K562 (cell line): ENCODE measurements at regions not wholly inside any gene's neighbourhood (a gene's known extent, or its start where the extent isn't known, plus 50 kb on each side); places are given as distances from the start of the nearest gene placed in this dataset.

Experiments used
- ATAC-seq: fragments of 200-7000 bp; cut with Tn5 transposase; 3 replicates; pipeline ENCODE4 v1.9.1; 2020; ENCODE audit warnings: moderate library complexity
- BruUV-seq: library from RNA; stranded (reverse); fragments of 400-500 nt; replicated peaks from 2 replicates; lab custom pipeline; 2021; lab: Mats Ljungman, UMichigan
- CTCF ChIA-PET: fragments of 300-600 bp; formaldehyde crosslinking; extraction: SDS; loops from one replicate; lab custom pipeline; 2021; ENCODE audit warnings: low intra/inter-chr PET ratio; lab: Yijun Ruan, JAX
- POLR2A ChIA-PET: fragments of 300-600, 350-650 bp; sonication (Branson Sonifier 250); formaldehyde crosslinking; extraction: SDS; loops from one replicate; lab custom pipeline; 2021; ENCODE audit warnings: antibody characterized with exemption, inconsistent platforms; lab: Yijun Ruan, JAX
- DNase-seq, 4 experiments: peaks; one replicate each; pipeline versions ENCODE4 v3.0.0 to v3.0.0-alpha.2; 2011 to 2018; ENCODE audit warnings: low spot score in 3 of 4, mixed read lengths in 3 of 4; ENCODE audit errors: extremely low read depth in 1 of 4
- FAIRE-seq: peaks from 2 replicates; lab custom pipeline; 2011; peaks lifted over from hg19 to GRCh38; lab: Jason Lieb, UNC
- H2AFZ ChIP-seq: 2 replicates; pipeline ENCODE4 v1.6.0; 2011; ENCODE audit warnings: low read depth, low read length, control low read depth, inconsistent platforms
- H3K27ac ChIP-seq: fragments of 200-600 bp; 3 replicates; pipeline ENCODE4 v1.8.0; 2011; ENCODE audit warnings: low read depth, mild to moderate bottlenecking, control low read depth, inconsistent platforms, low read length, moderate library complexity, mixed read lengths; ENCODE audit errors: extremely low read depth
- H3K27me3 ChIP-seq, 2 experiments: fragments of 300-600 bp in 1 of 2; 2 replicates in 1 of 2; 3 replicates in 1 of 2; pipeline versions ENCODE4 v1.6.0 to v1.8.0; 2011; ENCODE audit warnings: inconsistent platforms in 2 of 2, low read length in 2 of 2, mild to moderate bottlenecking in 1 of 2, mixed read lengths in 1 of 2, moderate library complexity in 1 of 2; ENCODE audit not compliant: control insufficient read depth in 2 of 2, insufficient read depth in 2 of 2
- H3K36me3 ChIP-seq: fragments of 300-600 bp; 3 replicates; pipeline ENCODE4 v1.8.0; 2011; ENCODE audit warnings: mild to moderate bottlenecking, low read length, inconsistent platforms; ENCODE audit not compliant: control insufficient read depth, insufficient read depth
- H3K4me1 ChIP-seq, 2 experiments: fragments of 200-600 bp in 1 of 2; replicated peaks in 1 of 2; 2 replicates in 1 of 2; 3 replicates in 1 of 2; pipeline versions ENCODE4 v1.5.1 to v1.8.0; 2011; ENCODE audit warnings: inconsistent platforms in 2 of 2, low read length in 2 of 2, mild to moderate bottlenecking in 1 of 2, mixed read lengths in 1 of 2, moderate library complexity in 1 of 2; ENCODE audit not compliant: control insufficient read depth in 2 of 2, insufficient read depth in 2 of 2
- H3K4me2 ChIP-seq: 2 replicates; pipeline ENCODE4 v1.6.1; 2011; ENCODE audit warnings: low read length, control low read depth, inconsistent platforms, mixed read lengths; ENCODE audit not compliant: insufficient read depth
- H3K4me3 ChIP-seq: fragments of 200-600 bp; sonication (generic), shearing (Covaris generic); 2 replicates; pipeline ENCODE4 v1.5.1; 2016; ENCODE audit warnings: control low read depth, inconsistent platforms
- H3K79me2 ChIP-seq: fragments of 200-600 bp; 3 replicates; pipeline ENCODE4 v1.8.0; 2011; ENCODE audit warnings: low read length, inconsistent platforms; ENCODE audit not compliant: control insufficient read depth, insufficient read depth
- H3K9ac ChIP-seq, 2 experiments: 2 replicates each; pipeline versions ENCODE4 v1.6.0 to v1.6.1; 2011; ENCODE audit warnings: low read depth in 2 of 2, low read length in 2 of 2, control low read depth in 1 of 2, inconsistent platforms in 1 of 2, mild to moderate bottlenecking in 1 of 2, mixed read lengths in 1 of 2; ENCODE audit not compliant: insufficient read depth in 1 of 2
- H3K9me1 ChIP-seq: one replicate; pipeline ENCODE4 v1.6.0; 2011; ENCODE audit warnings: inconsistent platforms, mild to moderate bottlenecking, low read length, moderate library complexity; ENCODE audit not compliant: control insufficient read depth, insufficient read depth
- H3K9me3 ChIP-seq: replicated peaks from 2 replicates; pipeline ENCODE4 v1.5.1; 2011; ENCODE audit warnings: low read depth, low read length, inconsistent platforms; ENCODE audit not compliant: control insufficient read depth, insufficient read depth
- H4K20me1 ChIP-seq: replicated peaks from 2 replicates; pipeline ENCODE4 v1.6.1; 2011; ENCODE audit warnings: low read length, inconsistent platforms, mixed read lengths; ENCODE audit not compliant: control insufficient read depth, insufficient read depth
- BDP1 ChIP-seq: IDR thresholded peaks from 3 replicates; pipeline ENCODE4 v1.6.1; 2011; ENCODE audit not compliant: insufficient read length, insufficient read depth
- ESRRA ChIP-seq: fragments of 450-650 bp; IDR thresholded peaks from 2 replicates; pipeline ENCODE4 v1.6.1; 2014; ENCODE audit warnings: low read depth, mild to moderate bottlenecking, moderate library complexity, borderline replicate concordance
- FOXP1 ChIP-seq: sonication (generic); formaldehyde crosslinking; IDR thresholded peaks from 2 replicates; pipeline ENCODE4 v1.8.0; 2022; ENCODE audit warnings: mild to moderate bottlenecking, missing genetic modification reagents
- KDM4B ChIP-seq, 2 experiments: fragments of 450-650 bp in 1 of 2; sonication (generic) in 1 of 2; IDR thresholded peaks; 2 replicates each; pipeline ENCODE4 v1.6.1; 2016 to 2017; ENCODE audit warnings: borderline replicate concordance in 2 of 2, antibody characterized with exemption in 1 of 2, low read depth in 1 of 2, mild to moderate bottlenecking in 1 of 2
- KLF16 ChIP-seq: IDR thresholded peaks from 2 replicates; pipeline ENCODE4 v1.6.1; 2016; ENCODE audit warnings: antibody characterized with exemption
- NCOA2 ChIP-seq, 2 experiments: fragments of 450-650 bp; IDR thresholded peaks; 2 replicates each; pipeline ENCODE4 v1.6.1; 2018; ENCODE audit warnings: mild to moderate bottlenecking in 2 of 2, moderate library complexity in 1 of 2; ENCODE audit not compliant: partially characterized antibody in 2 of 2
- NFE2L1 ChIP-seq: fragments of 450-650 bp; IDR thresholded peaks from 2 replicates; pipeline ENCODE4 v1.6.1; 2016; ENCODE audit warnings: missing genetic modification characterization, low read depth, mild to moderate bottlenecking, missing compliant biosample characterization, moderate library complexity, borderline replicate concordance
- NFIX ChIP-seq: fragments of 250-450 bp; sonication (Bioruptor Pico); IDR thresholded peaks from 2 replicates; pipeline ENCODE4 v1.4.0; 2020; ENCODE audit warnings: low read depth, mild to moderate bottlenecking, moderate library complexity
- RBM25 ChIP-seq: fragments of 200-400 bp; formaldehyde crosslinking; IDR thresholded peaks from 2 replicates; pipeline ENCODE4 v1.6.1; 2018; ENCODE audit warnings: low read length, low read depth, moderate library complexity; ENCODE audit not compliant: severe bottlenecking
- TCFL5 ChIP-seq: fragments of 250-450 bp; sonication (Bioruptor Pico); conservative IDR thresholded peaks from 2 replicates; pipeline ENCODE4 v1.6.1; 2021; ENCODE audit warnings: mild to moderate bottlenecking, moderate library complexity, matching md5 sums
- TRIM28 ChIP-seq: fragments of 450-650 bp; IDR thresholded peaks from 2 replicates; pipeline ENCODE4 v1.6.1; 2017
- ZFP1 ChIP-seq: fragments of 450-650 bp; formaldehyde crosslinking; IDR thresholded peaks from 2 replicates; pipeline ENCODE4 v1.4.0; 2020; ENCODE audit warnings: mild to moderate bottlenecking, mixed read lengths
- ZFX ChIP-seq: sonication (generic); formaldehyde crosslinking; IDR thresholded peaks from 2 replicates; pipeline ENCODE4 v1.8.0; 2022; ENCODE audit warnings: mild to moderate bottlenecking, missing genetic modification reagents, moderate library complexity
- ZNF444 ChIP-seq: fragments of 250-450 bp; sonication (Bioruptor Pico); IDR thresholded peaks from 2 replicates; pipeline ENCODE4 v1.4.0; 2020; ENCODE audit warnings: mild to moderate bottlenecking, moderate library complexity
- WGBS: fragments of 100-300 bp; shearing (Covaris generic); methylation state at CpG from one replicate; pipeline ENCODE4 v1.1.6; 2016; ENCODE audit warnings: low coverage, mixed read lengths; ENCODE audit not compliant: insufficient coverage; ENCODE audit errors: missing lambda C conversion rate; 5-methylcytosine and 5-hydroxymethylcytosine counted together
- in situ Hi-C: fragments of 300-500 bp; cut with MboI; formaldehyde crosslinking; loops from 4 replicates; pipeline ENCODE4 v1.15.0; 2018; ENCODE audit warnings: inconsistent platforms, mixed read lengths
- intact Hi-C: fragments of 100-400 bp; cut with micrococcal nuclease; formaldehyde crosslinking; loops from 2 replicates; pipeline ENCODE4 v1.14.2; 2022
- TF ChIP-seq, protein P1 (sequence below): fragments of 200-800 bp; sonication (Bioruptor generic); IDR thresholded peaks from 2 replicates; pipeline ENCODE4 v1.6.1; 2017; ENCODE audit warnings: missing genetic modification characterization, missing compliant biosample characterization

DNA sequence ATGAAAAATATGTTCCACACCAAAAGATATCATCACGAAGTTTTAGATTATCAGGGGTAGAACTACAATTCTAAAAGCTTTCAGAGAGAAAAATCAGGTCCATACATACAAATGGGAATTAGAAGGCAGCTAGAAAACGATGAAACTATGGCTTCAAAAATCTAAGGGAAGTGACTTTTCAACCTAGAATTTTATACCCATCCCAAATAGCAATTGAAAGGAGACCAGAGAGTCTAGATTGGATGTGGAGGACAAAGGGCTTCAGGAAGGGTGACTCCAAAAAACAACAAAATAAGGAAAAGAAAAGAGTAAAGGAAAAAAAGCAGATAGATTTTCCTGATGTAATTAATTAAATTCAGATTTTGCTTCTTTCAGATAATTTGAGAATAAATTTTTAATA lies 72.0 kb upstream of the CEP78 start:
- CTCF ChIA-PET = no interaction called here
- no peaks in the 10 kb centered on the region for H4K20me1 ChIP-seq
- H2AFZ ChIP-seq = no peak overlapping the region
- H3K79me2 ChIP-seq = no peaks in the 10 kb centered on the region
- in situ Hi-C loops = no loop called here
- H3K4me1 ChIP-seq = no peaks in the 10 kb centered on the region
- no peaks in the 10 kb centered on the region for H3K9me1 ChIP-seq
- H3K4me3 ChIP-seq = no peak overlapping the region
- H3K4me2 ChIP-seq = no peak overlapping the region
- H3K27me3 ChIP-seq = no peaks in the 10 kb centered on the region
- no peaks in the 10 kb centered on the region for H3K36me3 ChIP-seq
- intact Hi-C loops = no loop called here
- ATAC-seq (no peak), DNase-seq (no peak), FAIRE-seq (no peak)
- H3K9me3 ChIP-seq = 0 out of 2 replicates have a peak, but pooled peaks cover 1% of the 10 kb centered on the region
- TF ChIP-seq ZFP1 (CRISPR knock-in tag) (peak; percentile 68; the same call in 1 of the 2 replicates), ZNF444 (no peak)
- no peak overlapping the region for H3K9ac ChIP-seq
- H3K27ac ChIP-seq = no peak overlapping the region
- BruUV-seq = no TSS peak
- POLR2A ChIA-PET = no interaction called here
- WGBS = 0% methylated on average over 2 of the region's 2 CpGs

DNA sequence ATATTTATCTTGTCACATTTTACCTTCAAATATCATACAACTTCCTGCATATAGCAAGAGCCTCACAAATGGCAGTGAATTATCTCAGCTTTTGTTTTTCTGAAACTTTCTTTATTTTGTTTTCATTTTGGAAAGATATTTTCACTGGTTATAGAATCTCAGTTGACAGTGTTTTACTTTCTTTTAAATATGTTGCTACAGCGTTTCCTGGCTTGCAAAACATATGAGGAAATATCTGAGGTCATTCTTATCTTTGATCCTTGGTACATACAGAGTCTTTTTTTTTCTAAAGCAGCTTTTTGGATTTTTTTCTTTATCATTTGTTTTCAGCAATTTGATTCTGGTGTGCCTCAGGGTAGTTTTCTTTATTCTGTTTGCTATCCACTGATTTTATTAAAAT lies 77.6 kb upstream of the CEP78 start:
- no peak overlapping the region for H3K4me3 ChIP-seq
- no peak for TF ChIP-seq NFIX (CRISPR knock-in tag)
- no peak for TF ChIP-seq NFE2L1 (tag)
- TF ChIP-seq KLF16 = no peak
- TF ChIP-seq FOXP1 (CRISPR knock-in tag) = no peak
- TF ChIP-seq TCFL5 (CRISPR knock-in tag) = no peak
- TF ChIP-seq ZFX (CRISPR knock-in tag) = no peak
- TF ChIP-seq, protein P1, sequence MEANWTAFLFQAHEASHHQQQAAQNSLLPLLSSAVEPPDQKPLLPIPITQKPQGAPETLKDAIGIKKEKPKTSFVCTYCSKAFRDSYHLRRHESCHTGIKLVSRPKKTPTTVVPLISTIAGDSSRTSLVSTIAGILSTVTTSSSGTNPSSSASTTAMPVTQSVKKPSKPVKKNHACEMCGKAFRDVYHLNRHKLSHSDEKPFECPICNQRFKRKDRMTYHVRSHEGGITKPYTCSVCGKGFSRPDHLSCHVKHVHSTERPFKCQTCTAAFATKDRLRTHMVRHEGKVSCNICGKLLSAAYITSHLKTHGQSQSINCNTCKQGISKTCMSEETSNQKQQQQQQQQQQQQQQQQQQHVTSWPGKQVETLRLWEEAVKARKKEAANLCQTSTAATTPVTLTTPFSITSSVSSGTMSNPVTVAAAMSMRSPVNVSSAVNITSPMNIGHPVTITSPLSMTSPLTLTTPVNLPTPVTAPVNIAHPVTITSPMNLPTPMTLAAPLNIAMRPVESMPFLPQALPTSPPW = no peak
- no peak for TF ChIP-seq TRIM28
- TF ChIP-seq BDP1 = no peak
- no peak for TF ChIP-seq ESRRA
- TF ChIP-seq KDM4B (IDR thresholded peaks at IDR 0.05; ENCODE audit: borderline replicate concordance in 2 of 2, low read depth in 1 of 2) = no peak
- TF ChIP-seq RBM25 = no peak
- no peak for TF ChIP-seq NCOA2 (IDR thresholded peaks at IDR 0.05; ENCODE audit: partially characterized antibody in 2 of 2)
- TF ChIP-seq, all 486 proteins: peak for 0
- ChIA-PET CTCF (no interaction called here), POLR2A (no interaction called here)
- no peaks in the 10 kb centered on the region for H3K9me1 ChIP-seq
- H3K4me1 ChIP-seq = no peaks in the 10 kb centered on the region
- intact Hi-C loops = no loop called here
- 0 out of 2 replicates have a peak, but pooled peaks cover 1% of the 10 kb centered on the region for H3K9me3 ChIP-seq
- 0% methylated on average over 1 of the region's 1 CpG for WGBS
- no peaks in the 10 kb centered on the region for H3K27me3 ChIP-seq
- no TSS peak for BruUV-seq
- FAIRE-seq (no peak), DNase-seq (no peak), ATAC-seq (no peak)
- no peaks in the 10 kb centered on the region for H3K36me3 ChIP-seq
- in situ Hi-C loops = no loop called here
- H3K79me2 ChIP-seq = no peaks in the 10 kb centered on the region
- no peak overlapping the region for H2AFZ ChIP-seq
- no peak overlapping the region for H3K4me2 ChIP-seq
- H3K27ac ChIP-seq = no peak overlapping the region
- H3K9ac ChIP-seq = no peak overlapping the region
- no peaks in the 10 kb centered on the region for H4K20me1 ChIP-seq
